ENCODE measurements at regions not wholly inside any gene's neighbourhood (a gene's known extent, or its start where the extent isn't known, plus 50 kb on each side); places are given as distances from the start of the nearest gene placed in this dataset.

- Mint-ChIP-seq H3K9me3 (no peaks in the 10 kb centered on the region), H3K36me3 (ENCODE audit: low read depth) (no peaks in the 10 kb centered on the region), H3K4me1 (no peaks in the 10 kb centered on the region)
These were observed 67.0 kb upstream of the GPR149 start for GRCh38 chr3:154496978-154497377.

DNA sequence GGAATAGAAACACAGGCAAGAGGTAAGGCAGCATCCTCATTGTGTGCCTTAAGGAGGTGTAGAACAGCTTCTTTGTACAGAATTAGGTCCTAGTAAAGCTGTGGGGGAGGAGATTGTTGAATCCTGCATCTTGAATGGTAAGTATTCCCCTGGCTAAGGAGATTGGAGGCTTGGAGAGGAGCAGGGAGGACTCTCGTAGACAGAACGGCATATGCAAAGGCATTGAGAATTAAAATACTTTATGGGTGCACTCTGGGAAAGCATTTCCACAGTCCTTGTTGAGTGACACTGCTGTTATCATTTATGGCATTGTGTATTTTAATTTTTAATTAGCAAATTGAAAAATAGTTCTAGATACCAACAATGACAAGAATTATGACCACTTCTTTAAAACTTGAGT is 66.5 kb upstream of the GPR149 start:
- Mint-ChIP-seq H3K27me3 (no peaks in the 10 kb centered on the region), H3K36me3 (ENCODE audit: low read depth) (no peaks in the 10 kb centered on the region), H3K9me3 (no peaks in the 10 kb centered on the region), H3K27ac (no peak overlapping the region), H3K4me3 (no peak overlapping the region), H3K4me1 (no peaks in the 10 kb centered on the region)
- ATAC-seq (replicated peaks), result no peak

More at GRCh38 chr3:154496978-154497377, 67.0 kb upstream of the GPR149 start:
- Mint-ChIP-seq H3K27me3 (no peaks in the 10 kb centered on the region), H3K4me3 (no peak overlapping the region), H3K27ac (no peak overlapping the region)
- no peak for ATAC-seq (replicated peaks)

GRCh38 chr3:154486949-154487348 is 57.0 kb upstream of the GPR149 start:
- Mint-ChIP-seq H3K9me3 (peaks cover 6% of the 10 kb centered on the region), H3K36me3 (ENCODE audit: low read depth) (no peaks in the 10 kb centered on the region), H3K4me3 (no peak overlapping the region), H3K27ac (no peak overlapping the region), H3K27me3 (no peaks in the 10 kb centered on the region), H3K4me1 (no peaks in the 10 kb centered on the region)
- no peak for ATAC-seq (replicated peaks)

DNA sequence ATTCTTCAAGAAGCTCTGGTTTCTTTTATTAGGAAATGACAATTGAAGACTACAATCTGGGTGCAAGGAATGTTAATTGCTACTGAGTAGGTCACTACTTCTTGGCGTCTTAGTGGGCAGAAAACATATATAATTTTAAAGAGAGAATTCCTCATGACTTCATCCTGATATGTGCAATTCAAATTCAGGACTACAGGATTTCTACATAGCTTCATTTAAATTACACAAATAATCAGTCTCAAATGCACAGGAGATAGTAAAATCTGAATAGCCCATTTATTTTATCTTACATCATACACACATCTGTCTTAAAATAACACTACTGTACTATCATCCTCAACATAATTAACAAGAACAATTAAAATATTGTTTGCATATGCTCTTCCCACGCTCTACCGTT is 52.5 kb upstream of the GPR149 start:
- ATAC-seq (replicated peaks), result no peak
- no peak overlapping the region for H3K4me3 Mint-ChIP-seq
- H3K27me3 Mint-ChIP-seq, result no peaks in the 10 kb centered on the region
- H3K36me3 Mint-ChIP-seq (ENCODE audit: low read depth), result no peaks in the 10 kb centered on the region
- H3K9me3 Mint-ChIP-seq, result no peaks in the 10 kb centered on the region
- H3K27ac Mint-ChIP-seq, result no peak overlapping the region
- no peaks in the 10 kb centered on the region for H3K4me1 Mint-ChIP-seq

DNA sequence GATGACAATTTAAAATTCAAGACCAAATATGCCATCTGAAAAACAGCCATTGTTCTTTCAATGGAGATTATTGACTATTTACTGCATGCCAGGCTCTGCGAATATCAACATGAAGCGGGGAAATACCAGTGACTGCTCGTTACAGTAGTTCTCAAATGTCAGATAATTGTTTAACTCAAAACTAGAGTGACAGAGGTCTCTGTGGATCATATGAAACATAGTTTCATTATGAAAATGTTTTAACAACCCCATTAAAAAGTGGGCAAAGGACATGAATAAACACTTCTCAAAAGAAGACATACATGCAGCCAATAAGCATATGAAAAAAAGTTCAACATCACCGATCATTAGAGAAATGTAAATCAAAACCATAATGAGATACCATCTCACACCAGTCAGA is 50.0 kb upstream of the GPR149 start:
- Mint-ChIP-seq H3K4me1 (no peaks in the 10 kb centered on the region), H3K27me3 (no peaks in the 10 kb centered on the region), H3K9me3 (no peaks in the 10 kb centered on the region), H3K36me3 (ENCODE audit: low read depth) (no peaks in the 10 kb centered on the region), H3K27ac (no peak overlapping the region), H3K4me3 (no peak overlapping the region)
- no peak for ATAC-seq (replicated peaks)

Data from activated T-helper 17 cell treated with anti-CD3 and anti-CD28 coated beads, Interleukin-2, amount 50 U/mL, for 72 hours (primary cell).